HG03558 (cell line): ENCODE measurements at regions not wholly inside any gene's neighbourhood (a gene's known extent, or its start where the extent isn't known, plus 50 kb on each side); places are given as distances from the start of the nearest gene placed in this dataset.

Source experiments
- ATAC-seq: cut with Tn5 transposase; IDR thresholded peaks from one replicate; pipeline ENCODE4 v1.9.1; 2021; ENCODE audit warnings: moderate number of reproducible peaks; ENCODE audit not compliant: unreplicated experiment; ENCODE audit errors: extremely low read depth

GRCh38 chr3:83093222-83093572 is 1331.8 kb upstream of the GBE1 start:
- no peak for ATAC-seq

- ATAC-seq = no peak
These were observed 1331.2 kb upstream of the GBE1 start for GRCh38 chr3:83092521-83093221.

- no peak for ATAC-seq
These were observed 1314.6 kb upstream of the GBE1 start for GRCh38 chr3:83076041-83076440.

DNA sequence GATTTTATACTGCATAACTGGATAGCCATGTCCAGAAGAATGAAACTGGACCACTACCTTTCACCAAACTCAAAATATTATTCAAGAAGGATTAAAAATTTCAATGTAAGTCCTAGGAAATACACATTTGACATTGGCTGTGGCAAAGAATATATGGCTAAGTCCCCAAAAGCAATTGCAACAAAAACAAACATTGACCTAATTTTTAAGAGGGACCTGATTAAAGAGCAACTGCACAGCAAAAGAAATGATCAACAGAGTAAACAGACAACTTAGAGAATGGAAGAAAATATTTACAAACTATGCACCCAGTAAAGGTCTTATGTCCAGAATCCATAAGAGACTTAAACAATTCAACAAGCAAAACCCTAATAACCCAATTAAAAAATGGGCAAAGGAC is 1313.0 kb upstream of the GBE1 start:
- no peak for ATAC-seq

- no peak for ATAC-seq
These were observed 1304.5 kb upstream of the GBE1 start for GRCh38 chr3:83065851-83066460.

- no peak for ATAC-seq
These were observed 1302.0 kb upstream of the GBE1 start for GRCh38 chr3:83063446-83063845.

DNA sequence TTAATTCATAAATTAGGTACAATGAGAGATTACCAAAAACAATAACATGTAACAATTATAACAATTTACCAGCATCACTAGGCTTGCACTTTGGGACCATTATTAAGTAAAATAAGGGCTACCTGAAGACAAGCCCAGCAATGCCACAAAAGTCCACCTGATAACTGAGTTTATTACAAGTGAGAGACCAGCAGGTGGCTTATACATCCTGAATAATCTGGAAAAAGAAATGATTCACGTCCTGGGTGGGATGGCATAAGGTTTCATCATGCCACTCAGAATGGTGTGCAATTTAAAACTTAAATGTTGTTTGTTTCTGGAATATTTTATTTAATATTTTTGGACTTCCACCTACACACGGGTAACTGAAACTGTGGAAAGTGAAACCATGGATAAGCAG is 1287.1 kb upstream of the GBE1 start:
- ATAC-seq = no peak

DNA sequence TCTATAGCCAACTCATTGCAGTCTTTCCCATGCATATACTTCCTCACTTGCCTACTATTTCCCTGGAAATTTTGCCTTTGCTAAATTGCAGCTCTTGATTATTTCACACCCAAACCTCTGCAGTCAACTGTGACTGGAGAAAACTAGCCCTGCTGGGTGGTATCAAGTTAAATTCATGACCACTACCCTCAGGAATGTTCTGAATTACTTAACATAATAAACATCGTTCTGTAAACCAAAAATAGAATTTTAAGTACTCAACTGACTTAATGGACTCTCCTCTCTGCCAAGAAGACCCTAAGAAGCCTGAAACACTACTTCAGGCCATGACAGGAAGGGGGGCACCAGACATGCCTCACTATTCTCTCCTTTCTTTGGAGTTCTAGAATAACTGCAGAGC is 1278.0 kb upstream of the GBE1 start:
- ATAC-seq = no peak

- ATAC-seq = no peak
These were observed 1274.2 kb upstream of the GBE1 start for GRCh38 chr3:83035704-83036010.

GRCh38 chr3:83034806-83035703 is 1273.6 kb upstream of the GBE1 start:
- no peak for ATAC-seq

DNA sequence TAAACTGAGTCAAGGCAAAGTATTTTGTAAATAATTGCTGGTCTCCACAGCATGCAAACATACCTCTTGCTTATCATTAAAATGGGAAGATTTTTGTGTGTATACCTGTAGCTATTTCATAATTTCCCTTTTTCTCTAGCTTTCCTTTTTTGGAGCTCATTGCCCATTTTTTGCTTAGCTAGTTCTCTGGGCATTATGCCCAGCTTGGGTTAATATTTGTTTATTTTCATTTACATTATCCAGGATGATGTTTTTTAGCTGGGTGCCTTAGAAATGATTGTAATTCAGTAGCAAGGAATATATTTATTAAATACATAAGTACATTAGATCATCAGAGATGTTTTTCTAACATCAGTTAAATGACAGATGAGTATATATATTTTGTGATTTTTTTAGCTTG is 1271.7 kb upstream of the GBE1 start:
- ATAC-seq = no peak

GRCh38 chr3:83023086-83023485 is 1261.6 kb upstream of the GBE1 start:
- no peak for ATAC-seq

DNA sequence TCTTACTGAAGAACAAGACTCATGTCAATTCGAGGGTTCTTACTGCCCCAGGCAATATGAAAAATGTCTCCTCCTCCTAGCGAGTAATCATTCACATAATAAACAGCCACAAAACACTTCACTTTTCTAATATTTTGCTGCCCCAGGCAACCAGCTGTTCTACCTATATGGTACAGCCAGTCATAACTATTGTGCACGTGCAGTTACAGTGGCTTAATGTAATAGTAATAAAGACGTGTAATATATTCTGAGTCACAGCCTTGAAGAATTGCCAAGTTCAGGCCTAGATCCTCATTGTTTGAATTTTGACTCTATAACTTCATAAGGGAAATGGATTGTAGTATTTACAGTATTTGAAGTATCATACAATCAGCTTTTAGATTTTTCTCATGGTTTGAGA is 1250.0 kb upstream of the GBE1 start:
- no peak for ATAC-seq

GRCh38 chr3:83003917-83004316 is 1242.5 kb upstream of the GBE1 start:
- no peak for ATAC-seq

- ATAC-seq = no peak
These were observed 1241.5 kb upstream of the GBE1 start for GRCh38 chr3:83002869-83003445.

DNA sequence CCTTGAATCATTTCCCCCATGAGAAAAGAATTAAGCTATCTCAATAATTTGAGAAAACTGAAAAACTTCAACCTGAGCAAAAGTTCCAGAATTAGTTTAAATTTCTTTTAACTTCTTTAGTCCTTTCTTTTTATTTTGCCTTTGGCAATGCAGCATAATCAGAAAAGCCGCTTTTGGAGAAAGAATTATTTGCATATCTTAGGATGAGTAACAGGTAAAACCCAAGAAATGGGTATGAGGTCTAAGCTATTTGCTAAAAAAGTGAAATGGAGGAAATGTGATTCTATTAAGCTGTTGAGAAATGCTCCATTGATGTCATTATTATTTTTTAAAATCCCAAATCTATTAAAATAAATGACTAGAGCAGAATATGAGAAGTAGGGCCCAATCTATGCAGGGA is 1238.3 kb upstream of the GBE1 start:
- no peak for ATAC-seq

DNA sequence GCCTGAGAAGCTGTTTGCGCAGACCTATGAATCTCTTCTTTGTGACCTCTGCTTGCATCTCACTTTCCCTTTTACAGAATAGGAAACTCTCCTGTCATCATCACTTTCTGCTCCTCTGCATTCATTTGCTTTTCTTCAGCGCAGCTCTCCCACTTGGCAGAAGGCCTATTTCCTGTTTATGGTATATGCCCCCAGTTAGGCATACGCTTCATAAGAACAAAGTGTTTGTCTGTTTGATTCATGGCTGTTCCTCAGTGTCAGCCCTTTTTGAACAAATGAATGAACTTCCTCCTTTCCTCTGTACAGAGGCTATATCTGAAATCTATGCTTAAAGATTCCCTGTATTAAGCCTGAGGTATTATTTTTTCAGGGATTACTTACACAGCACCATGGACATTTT is 1216.9 kb upstream of the GBE1 start:
- ATAC-seq = no peak

DNA sequence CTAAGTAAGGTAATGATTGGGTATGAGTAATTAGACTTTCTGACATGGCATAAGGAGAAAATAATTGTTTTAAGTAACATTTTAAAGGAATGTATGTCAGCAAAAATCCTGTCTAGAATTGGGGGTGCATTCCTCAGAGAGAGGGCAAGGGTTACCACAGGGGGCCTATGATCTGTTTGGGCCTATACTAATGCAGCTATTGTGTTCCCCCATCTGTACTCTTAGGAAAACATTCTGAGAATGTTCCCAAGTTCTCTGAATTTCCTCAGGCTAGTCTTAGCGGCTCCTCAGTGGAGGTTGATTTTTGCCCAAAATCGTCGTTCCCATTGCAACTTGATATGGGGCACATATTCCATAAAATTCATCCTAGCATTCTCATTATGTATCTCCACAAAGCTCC is 1216.4 kb upstream of the GBE1 start:
- no peak for ATAC-seq

DNA sequence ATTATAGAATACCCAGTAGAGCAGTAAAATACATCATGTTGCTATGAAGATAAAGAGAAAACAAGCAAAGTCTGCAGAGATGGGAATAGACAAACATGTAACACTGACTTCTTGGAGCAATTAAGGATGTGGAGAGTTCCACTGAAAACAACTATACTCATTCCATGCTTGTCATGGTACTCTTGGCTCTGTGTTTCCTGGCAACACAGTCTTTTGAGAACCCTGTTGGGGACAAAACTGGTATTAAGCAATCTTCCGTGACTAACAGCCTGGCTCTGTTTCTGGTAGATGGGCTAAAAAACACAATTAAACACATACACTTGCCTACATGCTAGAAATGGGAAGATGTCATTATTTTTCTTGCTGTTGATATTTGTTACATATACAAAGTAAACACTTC is 1212.3 kb upstream of the GBE1 start:
- ATAC-seq = no peak

- no peak for ATAC-seq
These were observed 1198.9 kb upstream of the GBE1 start for GRCh38 chr3:82960379-82960778.

- no peak for ATAC-seq
These were observed 1196.3 kb upstream of the GBE1 start for GRCh38 chr3:82957696-82958095.
